Fibroblast of skin of left quadriceps (primary cell): ENCODE measurements at regions not wholly inside any gene's neighbourhood (a gene's known extent, or its start where the extent isn't known, plus 50 kb on each side); places are given as distances from the start of the nearest gene placed in this dataset.
"Not testable (repeated sequence)": the region's sequence is repeated elsewhere in the genome, so short reads cannot be mapped to it uniquely, and the experiment has no call there.

Source experiments
- DNase-seq, 2 experiments: peaks; one replicate each; pipeline ENCODE4 v3.0.0-alpha.2; 2013; ENCODE audit warnings: low read depth in 2 of 2

DNA sequence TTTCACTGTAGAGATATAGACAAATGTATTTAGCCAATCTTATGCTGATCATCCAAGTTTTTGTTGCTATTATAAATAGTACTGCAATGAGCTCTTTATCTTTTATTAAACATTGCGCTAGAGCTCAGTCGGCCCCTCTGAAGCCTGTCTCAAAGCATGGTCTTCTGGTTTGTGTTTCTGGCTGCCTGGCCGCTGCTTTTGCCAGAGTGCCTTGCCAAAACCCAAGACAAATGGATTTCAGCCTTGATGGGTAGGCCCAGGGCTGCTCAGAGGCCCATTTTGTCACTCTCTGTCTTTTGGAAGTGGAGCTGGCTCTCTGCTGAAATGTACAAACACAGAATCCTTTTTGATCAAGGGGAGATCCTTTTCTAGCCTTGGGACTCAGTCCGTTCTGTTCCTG lies 102.9 kb upstream of the KCNG1 start:
- DNase-seq, result no peak

DNA sequence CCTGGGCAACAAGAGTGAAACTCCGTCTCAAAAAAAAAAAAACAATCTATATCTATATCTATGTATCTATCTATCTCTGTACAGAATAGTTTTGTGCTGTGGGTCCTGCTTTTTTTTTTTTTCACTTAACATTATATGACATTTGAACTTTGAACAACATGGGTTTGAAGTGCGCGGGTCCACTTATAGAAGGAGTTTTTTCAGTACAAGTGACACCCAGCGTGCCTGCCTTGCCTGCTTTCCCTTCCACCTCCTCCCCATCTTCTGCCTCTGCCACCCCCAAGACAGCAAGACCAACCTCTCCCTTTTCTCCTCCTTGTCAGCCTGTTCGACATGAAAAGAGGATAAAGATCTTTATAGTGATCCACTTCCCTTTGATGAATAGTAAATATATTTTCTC lies 102.2 kb upstream of the KCNG1 start:
- no peak for DNase-seq

DNA sequence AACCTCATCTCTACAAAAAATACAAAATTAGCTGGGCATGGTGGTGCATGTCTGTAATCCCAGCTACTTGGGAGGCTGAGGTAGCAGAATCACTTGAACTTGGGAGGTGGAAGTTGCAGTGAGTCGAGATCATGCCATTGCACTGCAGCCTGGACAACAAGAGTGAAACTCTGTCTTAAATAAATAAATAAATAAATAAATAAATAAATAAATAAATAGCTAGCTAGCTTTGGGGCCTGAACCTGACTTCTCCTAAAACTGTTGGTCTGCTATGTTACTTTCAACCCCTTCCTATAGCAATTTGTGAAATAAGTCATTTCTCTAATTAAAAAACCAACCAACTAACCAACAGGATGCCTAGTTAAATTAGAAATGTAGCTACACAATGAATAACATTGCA lies 101.0 kb upstream of the KCNG1 start:
- DNase-seq, result not testable (repeated sequence)

DNA sequence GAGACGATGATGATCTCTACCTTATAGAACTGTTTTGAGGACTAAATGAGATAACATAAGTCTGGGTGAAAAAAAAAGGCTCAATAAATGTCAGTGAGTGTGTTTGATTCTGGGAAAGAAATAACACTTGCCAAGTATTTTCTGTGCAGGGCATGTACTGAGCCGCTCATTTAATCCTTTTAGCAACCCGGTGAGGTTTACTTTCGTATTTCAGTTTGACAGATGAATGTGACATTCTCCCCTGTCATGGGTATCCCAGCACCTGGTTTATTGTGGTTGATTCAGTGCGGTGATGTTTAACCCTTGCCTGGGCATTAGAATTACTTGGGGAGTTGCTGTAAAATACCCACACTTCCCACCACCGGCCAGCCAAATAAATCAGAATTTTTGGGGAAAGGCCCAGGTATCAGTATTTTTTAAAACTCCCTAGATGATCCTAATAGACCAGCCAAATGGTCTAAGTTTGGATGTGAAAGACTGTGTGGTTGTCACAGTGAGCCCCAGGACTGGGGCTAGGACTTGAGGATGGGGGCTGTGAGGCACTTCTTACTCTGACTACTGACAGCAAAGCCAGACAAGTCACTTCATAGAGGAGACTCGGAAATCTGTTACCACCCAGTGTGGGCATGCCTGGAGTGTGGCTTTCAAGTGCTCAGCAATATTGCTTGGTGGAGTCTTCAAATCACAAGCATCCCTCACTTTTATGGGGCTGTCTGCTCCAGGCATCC lies 100.2 kb upstream of the KCNG1 start:
- no peak for DNase-seq

DNA sequence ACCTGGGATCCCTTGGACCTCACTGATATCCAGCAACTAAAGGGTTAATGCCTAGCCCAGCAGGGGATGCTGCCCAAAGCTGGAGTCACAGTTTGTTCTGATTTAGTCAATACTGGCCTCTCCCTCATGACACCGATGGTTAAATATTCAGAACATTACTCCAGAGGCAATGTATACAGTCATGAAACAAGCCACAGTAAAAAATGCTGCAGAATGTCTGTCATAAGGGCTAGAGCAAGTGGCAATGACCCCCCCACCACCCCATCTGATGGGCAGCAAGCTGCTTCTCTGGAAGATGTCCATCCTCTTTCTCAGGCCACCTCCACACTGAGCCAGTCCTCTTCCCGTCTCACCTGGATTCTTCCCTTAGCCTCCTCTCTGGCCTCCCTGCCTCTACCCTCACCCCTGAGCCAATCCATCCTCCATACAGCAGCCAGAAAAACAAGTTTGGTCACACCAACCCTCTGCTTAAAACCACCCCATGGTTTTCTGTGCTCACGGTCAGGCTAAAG lies 99.0 kb upstream of the KCNG1 start:
- peak; percentile 6 for DNase-seq

DNA sequence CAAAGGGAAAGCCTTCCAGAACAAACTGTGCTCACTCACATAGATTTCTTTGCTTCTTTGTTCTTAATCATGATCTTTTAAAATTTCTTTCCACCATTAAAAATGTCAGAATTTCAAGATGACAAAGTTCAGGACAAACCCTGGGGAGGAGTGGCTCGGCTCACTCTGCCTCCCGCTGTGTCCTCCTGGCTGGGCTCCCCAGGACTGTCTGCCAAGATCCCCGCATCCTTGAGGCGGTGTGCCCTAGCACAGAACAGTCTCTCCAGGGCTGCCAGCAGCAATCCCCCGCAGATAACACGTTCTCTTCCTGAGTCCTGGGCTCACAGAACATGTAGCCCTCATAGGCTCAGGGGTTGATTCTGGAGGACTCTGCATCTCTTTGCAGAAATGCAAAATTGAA lies 98.4 kb upstream of the KCNG1 start:
- DNase-seq, result no peak

DNA sequence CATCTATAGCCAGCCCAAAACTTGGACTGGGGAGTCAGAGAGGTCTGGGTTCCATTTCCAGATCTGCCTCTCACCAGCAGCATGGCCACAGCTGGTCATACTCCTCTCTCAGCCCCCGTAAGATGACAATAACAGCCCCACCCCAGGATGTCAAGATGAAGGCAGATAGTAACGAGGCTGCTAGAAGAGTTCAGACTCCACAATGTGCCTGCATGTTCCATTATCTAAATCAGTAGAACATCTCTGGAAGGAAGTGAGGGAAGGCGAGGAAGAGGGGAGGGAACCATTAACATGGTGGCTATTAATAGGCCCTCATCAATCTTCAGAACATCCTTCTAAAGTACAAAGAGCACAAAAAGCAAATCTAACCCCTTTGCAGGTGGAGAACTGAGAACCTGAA lies 98.0 kb upstream of the KCNG1 start:
- DNase-seq, result no peak

DNA sequence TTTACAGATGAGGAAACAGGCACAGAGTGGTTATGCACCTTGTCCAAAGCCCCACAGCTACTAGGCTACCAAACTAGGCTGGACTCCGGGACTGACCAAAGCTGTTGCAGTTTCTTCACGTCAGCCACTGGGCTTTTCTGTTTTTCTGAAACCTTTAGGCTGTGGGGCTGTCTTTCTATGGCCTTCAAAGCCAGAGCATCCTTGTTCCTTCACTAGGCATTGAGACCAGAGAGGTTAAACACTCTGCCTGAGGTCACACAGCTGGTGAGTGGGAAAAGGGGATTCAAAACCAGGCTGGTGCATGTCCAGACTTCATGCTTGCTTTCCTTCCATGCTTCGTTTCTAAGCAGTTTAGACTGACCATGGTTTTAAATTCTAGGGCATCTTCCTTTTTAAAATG lies 97.5 kb upstream of the KCNG1 start:
- no peak for DNase-seq

DNA sequence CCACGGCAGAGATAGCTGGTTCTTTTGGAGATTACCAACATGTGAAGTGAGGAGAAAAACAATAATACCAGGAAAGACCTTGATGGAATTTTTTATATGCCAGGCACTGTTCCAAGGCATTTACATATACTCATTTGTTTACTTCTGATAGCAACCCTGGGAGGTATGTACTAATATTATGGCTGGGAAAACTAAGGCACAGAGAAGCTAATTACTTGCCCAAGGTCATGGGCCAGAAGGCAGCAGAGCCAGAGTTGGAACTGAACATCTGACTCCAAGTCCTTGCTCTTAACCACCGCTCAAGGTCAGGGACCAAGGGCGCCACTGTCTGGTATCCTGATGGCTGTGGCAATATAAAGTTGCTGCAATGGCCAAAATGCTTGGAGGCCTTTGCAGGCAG lies 97.0 kb upstream of the KCNG1 start:
- no peak for DNase-seq

DNA sequence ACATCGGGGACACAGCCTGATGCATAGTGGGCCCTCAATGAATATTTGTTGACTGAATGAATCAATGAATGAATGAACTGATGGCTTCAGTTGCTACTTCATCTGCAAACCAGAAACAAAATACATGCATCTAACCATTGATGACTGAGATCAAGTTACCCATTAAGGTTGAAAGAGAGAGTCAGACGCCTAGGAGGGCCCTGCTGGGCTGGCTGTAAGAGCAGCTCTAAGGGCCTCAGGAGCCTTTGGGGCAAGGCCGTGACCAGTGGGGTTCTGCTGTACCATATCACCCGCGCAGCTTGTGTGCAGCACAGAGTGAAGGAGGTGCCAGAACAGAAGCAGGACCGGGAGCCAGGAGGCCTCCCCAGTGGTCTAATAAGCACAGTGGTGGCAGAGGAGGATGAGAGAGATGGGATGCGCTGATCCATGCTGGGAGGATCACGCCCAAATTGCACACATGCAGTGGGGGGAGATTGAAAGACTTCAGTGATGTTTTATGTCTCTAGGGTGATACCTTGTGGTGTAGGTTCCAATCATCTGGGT lies 96.1 kb upstream of the KCNG1 start:
- no peak for DNase-seq

DNA sequence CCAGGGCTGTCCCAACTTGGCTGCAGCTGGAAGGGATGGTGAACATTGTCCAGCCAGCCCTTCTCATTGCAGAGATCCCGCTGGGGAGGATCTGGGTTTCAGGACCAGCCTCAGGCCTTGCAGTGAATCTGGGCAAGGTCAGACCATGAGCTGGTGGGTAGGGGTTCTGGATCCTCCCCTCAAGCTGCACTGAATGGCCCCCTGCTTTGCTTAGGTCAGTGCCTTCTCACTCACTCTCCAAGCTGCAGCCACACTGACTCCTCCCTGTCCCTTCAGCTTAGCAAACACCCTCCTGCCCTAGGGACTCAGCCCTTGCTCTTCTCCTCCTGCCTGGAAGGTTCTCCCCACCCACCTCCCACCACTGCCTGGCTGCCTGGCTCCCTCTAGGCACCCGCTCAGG lies 95.3 kb upstream of the KCNG1 start:
- DNase-seq, result no peak

DNA sequence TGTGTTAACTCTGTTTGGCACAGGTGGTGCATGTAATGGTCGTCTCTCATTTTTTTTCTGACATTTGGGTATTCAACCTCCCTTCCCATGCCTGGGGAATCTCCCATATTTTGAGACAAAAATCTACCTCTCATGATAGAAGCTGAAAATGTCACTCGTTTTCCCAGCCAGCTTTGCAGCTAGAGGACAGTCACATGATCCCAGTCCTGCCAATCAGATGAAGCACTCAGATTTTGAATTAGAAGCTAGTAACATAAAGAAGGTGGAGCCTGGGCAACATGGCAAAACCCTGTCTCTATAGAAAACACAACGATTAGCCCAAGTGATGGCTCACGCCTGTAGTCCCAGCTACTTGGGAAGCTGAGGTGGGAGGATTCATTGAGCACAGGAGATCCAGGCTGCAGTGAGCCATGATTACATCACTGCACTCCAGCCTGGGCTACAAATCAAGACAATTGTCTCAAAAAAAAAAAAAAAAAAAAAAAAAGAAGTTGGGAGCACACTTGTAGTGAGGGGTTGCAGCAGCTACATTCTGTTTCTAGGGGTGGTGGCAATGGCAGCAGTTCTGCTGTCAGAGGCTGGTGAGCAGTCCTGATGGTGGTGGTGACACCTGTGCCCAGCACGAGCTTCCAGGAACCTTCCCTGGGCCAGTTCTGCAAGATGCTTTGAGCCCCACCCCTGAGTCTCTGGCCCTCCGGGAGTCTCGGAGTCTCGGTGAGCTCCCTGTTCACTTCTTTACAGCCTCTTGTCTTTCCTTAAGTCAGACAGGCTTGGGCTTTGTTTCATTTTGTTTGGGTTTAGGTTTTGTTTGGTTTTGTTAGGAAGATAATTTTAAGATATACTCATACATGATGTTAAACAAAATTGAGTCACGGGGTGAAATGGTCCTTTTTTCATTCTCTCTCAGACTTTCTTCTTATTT lies 94.1 kb upstream of the KCNG1 start:
- DNase-seq, result no peak

DNA sequence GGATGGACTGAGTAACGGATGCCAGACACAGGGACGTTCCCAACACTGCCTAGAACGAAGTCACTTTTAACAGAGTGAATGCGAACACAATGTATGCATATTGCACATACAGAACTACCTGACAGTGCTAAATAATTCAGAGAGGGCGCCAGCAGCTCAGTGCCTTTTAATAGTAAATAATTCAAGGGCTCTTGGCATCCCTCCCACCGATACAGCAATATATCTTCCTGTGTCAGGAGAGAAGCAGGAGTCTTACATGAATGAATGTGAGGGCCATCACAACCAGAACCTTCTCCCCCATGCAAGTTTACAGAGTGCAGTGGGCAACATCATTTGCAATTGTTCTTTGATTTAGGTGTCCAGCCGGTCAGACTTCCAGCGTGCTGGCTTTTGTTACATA lies 88.4 kb upstream of the KCNG1 start:
- DNase-seq, result no peak

DNA sequence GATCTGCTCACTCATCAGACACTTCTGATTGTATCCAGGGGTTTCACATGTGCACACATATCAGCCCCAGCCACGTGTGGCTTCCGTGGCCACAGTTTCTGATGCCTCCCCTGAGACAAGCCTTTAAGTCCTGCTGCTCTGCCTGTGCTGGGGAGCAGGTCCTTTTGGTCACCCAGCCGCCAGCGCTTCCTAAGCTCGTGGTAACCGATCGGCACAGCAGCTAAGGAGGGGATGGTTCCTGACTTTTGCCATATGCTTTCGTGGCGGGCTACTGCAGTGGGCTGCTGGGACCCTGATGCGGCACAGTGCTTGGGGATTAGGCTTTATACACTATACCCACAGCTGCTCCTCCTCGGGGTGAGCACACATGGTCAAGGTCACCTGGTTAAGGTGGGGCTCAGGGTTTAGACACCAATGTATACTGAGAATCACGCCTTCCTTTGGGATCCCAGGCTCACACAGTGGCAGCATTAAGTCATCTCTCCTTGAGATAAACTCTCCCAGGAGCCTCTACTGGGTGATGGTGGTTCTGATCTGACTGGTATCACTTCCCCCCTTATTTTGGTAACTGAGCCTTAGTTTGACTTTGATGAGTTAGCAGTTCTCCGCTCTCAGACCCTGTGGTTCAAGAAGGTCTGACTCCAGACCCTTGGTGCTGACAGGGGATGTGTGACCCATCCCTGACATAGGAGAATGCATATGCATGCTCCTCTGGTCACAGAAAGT lies 85.9 kb upstream of the KCNG1 start:
- DNase-seq, result no peak

DNA sequence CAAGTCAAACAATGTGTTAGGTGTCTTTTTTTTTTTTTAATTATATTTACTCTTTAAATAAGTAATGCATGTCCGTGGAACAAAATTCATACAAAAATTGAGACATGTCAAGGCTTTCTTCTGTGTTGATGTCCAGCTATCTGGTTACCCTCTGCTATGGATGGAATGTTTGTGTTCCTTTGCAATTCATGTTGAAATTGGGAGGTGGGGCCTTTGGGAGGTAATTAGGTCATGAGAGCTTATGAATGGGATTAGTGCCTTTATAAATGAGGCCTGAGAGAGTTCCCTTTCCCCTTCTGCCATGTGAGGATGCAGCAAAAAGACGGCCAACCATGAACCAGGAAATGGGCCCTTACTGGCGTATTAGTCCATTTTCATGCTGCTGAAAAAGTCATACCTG lies 83.1 kb upstream of the KCNG1 start:
- no peak for DNase-seq

DNA sequence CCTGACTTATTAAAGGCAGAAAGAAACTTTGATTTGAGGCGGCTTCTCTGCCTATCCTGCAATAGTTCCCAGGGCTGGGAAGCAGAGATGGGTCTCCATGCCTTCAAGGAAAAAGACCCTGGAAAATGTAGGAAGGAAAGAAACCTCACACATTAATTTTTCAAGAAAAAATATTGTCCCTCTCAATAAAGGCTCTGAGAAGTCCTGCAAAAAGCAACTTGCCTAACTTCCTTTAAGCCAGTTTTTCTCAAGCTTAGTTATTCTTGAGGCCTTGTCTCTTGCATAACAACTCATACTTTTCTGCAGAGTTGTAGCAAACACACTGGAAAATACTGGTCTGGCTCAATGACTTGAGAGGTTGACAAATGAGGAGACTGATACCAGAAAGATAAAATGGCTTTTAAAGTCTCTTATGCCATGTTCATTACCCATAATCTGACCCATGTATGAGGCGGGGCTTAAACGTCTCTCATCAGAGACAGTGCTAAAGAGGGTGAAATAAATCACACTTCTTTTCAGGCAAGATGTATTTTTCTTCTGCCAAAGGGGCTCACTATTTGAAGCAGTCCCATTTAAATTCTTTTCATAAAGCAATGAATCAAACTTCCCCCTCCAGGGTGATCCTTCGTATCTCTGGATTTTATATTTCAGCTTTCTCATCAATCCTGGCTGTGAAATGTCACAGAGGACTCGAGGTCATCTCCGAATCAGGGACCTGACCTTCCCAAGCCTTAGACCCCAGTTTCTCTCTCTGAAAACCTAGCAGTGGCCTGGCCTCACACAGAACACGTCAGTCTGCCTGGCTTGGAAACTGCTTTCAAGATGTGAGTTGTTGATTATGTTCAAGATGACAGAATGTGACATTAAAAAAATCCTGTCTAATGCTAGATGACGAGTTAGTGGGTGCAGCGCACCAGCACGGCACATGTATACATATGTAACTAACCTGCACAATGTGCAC lies 82.3 kb upstream of the KCNG1 start:
- DNase-seq, result no peak

DNA sequence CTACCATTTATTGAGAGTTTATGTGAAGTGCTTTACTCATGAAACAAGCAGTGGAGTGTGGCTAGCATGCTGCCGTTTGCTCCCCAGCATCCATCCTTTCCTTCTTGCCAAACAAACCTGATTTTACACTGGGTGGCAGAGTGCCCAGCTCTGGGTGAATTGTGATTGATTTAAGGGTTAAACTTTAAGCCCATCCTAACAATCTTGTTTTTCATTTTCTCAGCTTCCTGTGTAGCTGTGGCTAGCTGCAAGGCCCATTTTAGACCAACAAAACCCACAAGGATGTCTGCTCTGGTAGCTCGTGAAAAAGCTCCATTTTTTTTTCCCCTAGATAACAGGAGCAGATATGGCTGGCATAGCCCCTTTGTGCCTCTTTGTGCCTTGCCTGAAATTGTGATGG lies 77.7 kb upstream of the KCNG1 start:
- DNase-seq, result no peak

DNA sequence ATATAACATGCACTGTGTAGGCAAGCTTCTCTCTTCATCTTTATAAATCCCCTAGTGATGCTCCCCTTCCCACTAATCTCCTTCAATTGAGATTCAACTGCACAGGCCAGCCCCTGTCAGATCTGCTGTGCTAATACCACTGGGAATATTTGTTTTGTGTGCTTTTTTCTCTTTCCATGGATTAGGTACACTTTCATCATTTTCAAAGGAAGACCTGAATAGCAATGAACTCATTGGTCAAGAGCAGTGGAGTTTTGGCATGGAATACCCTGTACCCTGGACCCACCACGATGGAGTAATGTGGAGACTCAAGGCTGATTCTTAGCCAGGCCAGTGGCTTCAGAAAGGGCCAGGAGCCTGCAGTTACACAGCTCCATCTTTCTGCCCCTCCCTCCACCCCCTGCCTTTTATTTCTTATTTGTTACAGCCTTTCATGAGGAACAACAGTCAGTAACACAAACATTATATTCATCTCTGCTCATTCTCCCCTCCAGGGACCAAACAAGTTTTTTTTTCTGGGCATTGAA lies 75.4 kb upstream of the KCNG1 start:
- no peak for DNase-seq

DNA sequence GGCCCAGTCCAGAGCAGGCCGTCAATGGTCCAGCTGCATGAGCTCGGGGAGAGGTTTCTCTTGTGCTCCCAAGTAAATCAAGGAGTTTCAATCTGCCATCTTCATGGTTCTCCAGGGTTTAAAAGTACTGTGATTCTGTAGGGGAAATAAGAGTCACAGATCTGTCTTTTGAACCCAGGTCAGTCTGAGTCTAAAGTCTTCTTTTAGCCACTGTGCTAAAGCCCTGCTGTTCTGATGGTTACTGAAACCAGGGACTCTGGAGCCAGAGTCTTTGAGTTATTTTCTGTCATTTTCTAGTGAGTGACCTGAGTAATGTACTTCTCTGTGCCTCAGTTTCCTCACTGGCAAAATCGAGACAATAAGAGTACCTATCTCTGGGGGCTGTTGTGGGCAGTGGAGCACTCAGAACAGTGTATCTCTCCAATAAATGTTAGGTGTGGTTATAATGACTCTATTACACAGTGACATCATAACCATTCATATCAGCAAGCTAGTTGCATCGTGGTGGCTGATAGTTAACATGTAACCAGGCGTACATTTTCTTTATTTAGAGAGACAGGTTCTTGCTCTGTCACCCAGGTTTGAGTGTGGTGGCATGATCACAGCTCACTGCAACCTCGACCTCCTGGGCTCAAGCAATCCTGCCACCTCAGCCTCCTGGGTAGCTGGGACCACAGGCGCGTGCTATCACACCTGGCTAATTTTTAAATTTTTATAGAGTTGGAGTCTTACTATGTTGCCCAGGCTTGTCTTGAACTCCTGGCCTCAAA lies 74.6 kb upstream of the KCNG1 start:
- DNase-seq, result no peak
